AG04450 (cell line): ENCODE measurements at regions not wholly inside any gene's neighbourhood (a gene's known extent, or its start where the extent isn't known, plus 50 kb on each side); places are given as distances from the start of the nearest gene placed in this dataset.

Source experiments
- CTCF ChIA-PET: fragments of 300-600, 350-600 bp; formaldehyde crosslinking; extraction: SDS; loops from one replicate; lab custom pipeline; 2022; ENCODE audit warnings: antibody characterized with exemption, inconsistent platforms; lab: Charles Lee
- POLR2A ChIA-PET: fragments of 350-600 bp; formaldehyde crosslinking; extraction: SDS; loops from one replicate; lab custom pipeline; 2021; ENCODE audit warnings: antibody characterized with exemption, inconsistent platforms; lab: Yijun Ruan, JAX
- DNase-seq: peaks from one replicate; pipeline ENCODE4 v3.0.0-alpha.2; 2011; ENCODE audit warnings: low read depth, low spot score
- H3K27ac ChIP-seq: one replicate; pipeline ENCODE4 v1.5.1; 2012; ENCODE audit warnings: low read depth, low read length, control low read depth
- H3K27me3 ChIP-seq: one replicate; pipeline ENCODE4 v1.6.0; 2012; ENCODE audit warnings: low read length; ENCODE audit not compliant: control insufficient read depth, insufficient read depth
- H3K4me3 ChIP-seq: 2 replicates; pipeline ENCODE4 v1.5.1; 2011; ENCODE audit warnings: mild to moderate bottlenecking, low read depth, low read length, control low read depth
- H3K9me3 ChIP-seq: 2 replicates; pipeline ENCODE4 v1.5.1; 2012; ENCODE audit warnings: low read length; ENCODE audit not compliant: control insufficient read depth, insufficient read depth
- CTCF ChIP-seq: IDR thresholded peaks from 2 replicates; pipeline ENCODE4 v1.5.1; 2011; ENCODE audit warnings: low read depth, low read length, control low read depth, inconsistent platforms

DNA sequence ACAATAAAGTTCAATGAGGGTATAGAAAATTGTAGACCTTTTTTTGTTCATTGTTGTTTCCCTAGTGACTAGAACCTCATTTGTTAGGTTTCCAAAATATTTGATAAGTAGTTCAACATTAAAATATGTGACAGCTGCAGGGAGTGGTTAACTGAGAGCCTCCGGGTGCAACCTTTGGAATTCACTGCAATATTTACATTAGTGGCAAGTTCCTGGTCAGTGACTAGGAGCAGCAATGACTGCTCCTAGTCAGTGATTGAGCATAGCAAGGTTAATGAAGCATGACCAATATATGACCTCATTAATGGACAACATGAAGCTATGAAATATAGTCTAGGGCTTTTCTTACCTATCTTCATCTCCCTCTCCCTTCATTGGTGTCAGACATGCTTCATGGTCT is 65.8 kb upstream of the FAM47A start:
- TF ChIP-seq CTCF, result no peak
- no peak for DNase-seq
- Histone ChIP-seq H3K27ac (no peak overlapping the region), H3K4me3 (no peak overlapping the region), H3K9me3 (no peaks in the 10 kb centered on the region; the same call in 1 of the 2 replicates), H3K27me3 (no peaks in the 10 kb centered on the region)
- POLR2A ChIA-PET, result no interaction called here
- CTCF ChIA-PET, result no interaction called here
